UCSD-AML1 (cell line): ENCODE measurements at regions not wholly inside any gene's neighbourhood (a gene's known extent, or its start where the extent isn't known, plus 50 kb on each side); places are given as distances from the start of the nearest gene placed in this dataset.

Source experiments
- DNase-seq: peaks from one replicate; lab custom pipeline; 2025; ENCODE audit not compliant: unreplicated experiment; lab: John Stamatoyannopoulos, UW

DNA sequence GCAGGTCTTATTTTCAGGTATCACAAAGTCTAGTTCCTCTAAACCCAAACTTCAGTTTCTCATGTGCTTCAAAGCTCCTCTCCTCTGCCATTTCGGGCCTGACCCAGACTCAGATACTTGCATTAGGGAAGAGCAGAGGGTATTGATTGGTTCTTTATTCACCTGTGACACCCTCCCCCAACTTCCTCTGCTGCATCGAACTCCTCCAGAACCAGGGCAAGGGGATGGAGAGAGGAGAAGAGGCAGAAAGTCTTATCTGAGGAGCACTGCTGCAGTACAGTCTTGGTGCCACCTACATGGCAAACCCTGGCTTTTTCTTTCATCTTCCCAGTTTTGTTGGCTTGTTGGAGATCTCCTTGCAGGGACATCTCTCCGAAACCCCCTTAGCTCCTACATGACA is 96.0 kb upstream of the OSMR start:
- DNase-seq: no peak

DNA sequence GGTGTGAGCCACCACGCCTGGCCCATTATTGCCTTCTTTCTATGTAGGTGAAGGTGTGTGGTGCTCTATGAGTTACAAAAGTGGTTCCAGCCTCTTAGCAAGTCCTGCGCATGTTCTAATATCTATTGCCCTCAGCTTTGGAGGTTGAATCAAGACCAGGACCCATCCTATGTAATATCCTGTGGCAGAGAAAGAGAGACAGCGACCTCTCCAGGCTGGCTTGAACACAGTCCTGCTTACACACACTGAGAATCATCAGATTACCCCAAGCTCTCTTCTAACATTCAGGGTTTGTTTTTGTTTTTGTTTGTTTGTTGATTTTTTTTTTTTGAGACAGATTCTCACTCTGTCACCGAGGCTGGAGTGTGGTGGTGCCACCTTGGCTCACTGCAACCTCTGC is 94.7 kb upstream of the OSMR start:
- DNase-seq: no peak

DNA sequence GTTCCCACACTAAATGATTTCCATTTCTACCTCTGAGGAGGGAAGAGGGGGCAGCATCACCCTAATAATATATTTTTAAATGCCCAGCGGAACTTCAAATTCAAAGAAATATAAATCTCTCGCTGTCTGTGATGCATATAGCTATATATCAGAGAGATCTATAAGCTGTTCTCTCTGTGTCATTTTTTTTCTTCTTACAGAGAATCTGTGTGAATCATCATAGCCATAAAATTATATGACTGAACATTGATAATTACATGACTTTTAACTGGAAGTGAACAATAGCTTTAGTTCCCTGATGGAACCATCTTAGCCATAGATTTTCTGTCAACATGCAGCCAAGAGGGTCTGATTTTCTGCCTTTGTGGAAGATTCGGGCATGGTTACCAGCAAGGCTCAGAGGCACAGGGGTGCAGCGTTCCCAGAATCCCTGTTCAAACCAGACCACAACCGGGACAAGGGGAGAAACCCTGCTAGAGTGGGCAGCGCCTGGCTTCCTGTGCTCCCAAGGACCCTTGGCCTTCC is 93.7 kb upstream of the OSMR start:
- no peak for DNase-seq

DNA sequence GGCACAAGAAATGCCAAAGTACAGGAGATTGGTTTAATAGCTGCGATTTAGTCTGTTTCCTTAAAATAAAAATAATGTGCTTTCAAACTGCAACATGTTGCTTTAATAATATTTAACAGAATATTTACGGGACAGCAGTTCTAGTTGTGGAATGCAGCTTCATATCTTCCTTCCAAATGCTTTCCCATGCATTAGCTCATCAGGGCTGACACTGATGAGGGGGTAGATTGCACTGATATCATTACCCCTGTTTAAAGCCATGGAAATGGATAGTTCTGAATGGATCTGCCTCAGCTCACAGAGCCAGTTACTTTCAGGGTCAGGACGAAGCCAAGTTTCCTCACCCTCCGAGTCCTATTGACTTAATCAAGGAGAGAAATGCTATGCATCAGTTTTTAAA is 93.2 kb upstream of the OSMR start:
- DNase-seq: no peak

DNA sequence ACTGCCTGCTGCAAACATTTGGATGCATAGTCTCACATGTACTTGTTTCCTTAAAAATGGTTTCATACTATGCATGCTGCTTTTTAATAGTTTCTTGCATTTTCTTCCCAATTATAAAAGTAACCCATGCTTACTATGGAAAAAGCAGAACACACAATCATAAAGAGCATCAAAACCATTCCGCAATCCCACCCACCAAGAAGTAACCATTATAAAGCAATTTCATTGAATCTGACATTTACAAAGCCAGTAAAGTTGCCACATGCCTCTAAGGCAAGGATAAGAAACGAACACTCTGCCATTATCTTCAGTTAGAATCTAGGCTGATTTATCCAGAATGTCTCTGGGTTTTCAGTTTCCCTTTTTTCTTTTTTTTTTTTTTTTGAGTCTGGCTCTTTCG is 92.7 kb upstream of the OSMR start:
- DNase-seq: no peak

DNA sequence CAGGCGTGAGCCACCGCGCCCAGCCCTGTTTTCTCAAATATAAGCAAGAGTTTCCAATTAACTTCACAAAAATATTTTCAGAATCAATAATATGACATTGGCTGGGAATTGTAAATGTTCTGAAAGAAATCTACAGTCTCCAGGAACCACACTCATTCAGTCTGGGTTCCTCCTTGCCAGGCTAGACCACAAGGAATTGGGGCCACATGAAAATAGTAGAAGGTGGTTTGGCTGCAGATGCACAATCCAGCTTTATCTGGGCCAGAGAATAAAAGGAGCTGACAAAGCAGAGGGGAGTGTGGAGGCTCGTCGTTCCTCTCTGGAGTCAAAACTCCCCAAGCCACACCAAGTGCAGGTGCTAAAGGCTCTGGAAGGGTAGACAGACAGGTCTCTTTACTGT is 92.0 kb upstream of the OSMR start:
- DNase-seq: no peak

DNA sequence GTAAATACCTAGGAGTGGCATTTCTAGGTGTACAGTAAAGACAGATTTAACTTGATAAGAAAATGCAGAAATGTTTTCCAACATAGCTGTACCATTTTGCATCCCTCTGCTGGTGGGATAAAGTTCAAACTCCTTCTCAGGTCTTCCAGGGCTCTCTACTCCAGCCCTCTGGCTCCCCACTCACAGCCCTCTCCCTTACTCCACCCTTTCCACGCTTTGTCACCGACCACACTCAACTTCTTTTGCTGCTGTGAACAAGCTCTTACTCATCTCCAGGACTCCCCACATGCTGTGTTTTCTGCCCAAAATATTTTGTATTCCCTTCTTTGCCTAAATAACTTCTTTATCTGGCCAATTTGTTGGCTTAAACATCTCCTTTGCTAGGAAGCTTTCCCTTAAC is 90.6 kb upstream of the OSMR start:
- DNase-seq: no peak

DNA sequence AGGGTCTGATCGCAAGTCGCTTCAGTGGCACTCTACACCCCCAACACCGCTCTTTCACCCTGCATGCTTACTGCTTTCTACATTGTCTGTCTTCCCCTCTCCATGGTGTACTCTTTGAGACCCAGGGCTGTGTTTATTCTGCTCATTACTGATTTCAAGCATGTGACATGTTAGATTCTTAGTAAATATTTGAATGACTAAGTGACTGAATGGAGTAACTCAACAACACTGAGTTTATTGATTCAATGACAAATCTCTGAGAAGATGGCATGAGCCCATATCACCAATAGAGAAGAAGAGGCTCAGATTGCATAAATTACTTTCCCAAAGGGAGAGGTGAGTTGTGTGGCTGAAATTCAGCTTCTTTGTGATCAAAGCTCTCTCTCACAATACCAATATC is 89.7 kb upstream of the OSMR start:
- no peak for DNase-seq

DNA sequence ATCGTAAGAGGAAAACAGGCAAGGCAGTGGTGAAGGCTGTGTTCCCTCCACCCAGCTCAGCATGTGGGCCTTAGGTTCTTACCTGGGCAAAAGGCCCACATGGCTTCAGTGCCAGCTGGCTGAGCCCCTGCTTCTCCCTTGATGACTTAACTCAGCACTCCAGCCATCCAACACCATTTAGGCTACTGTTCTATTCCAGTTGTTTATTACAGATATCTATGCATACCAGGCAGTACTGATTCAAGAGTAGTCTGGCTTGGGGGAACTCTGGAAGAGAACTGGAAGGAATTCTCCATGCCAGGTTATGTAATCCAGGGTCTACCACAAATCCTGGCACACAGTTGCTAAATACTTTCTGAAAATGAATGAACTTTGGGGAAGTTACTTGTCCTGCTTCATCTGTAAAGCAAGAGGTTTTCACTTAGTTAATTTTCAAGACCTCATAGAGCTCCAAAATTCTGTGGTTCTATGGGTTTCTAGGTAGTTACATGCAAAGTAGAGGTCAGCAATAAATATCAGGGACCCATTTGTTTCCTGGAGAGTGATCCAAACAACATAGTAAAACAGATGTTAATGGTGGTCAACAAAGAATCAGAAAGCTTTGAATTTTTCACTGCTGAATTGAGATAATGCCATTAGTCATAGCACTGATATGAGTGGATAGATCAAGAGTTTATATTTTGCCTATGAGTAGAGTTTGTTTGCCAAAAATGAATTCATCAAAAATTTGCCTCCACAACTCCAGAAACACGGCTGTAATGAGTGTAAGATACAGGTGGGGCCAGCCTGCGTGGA is 88.2 kb upstream of the OSMR start:
- DNase-seq: no peak

DNA sequence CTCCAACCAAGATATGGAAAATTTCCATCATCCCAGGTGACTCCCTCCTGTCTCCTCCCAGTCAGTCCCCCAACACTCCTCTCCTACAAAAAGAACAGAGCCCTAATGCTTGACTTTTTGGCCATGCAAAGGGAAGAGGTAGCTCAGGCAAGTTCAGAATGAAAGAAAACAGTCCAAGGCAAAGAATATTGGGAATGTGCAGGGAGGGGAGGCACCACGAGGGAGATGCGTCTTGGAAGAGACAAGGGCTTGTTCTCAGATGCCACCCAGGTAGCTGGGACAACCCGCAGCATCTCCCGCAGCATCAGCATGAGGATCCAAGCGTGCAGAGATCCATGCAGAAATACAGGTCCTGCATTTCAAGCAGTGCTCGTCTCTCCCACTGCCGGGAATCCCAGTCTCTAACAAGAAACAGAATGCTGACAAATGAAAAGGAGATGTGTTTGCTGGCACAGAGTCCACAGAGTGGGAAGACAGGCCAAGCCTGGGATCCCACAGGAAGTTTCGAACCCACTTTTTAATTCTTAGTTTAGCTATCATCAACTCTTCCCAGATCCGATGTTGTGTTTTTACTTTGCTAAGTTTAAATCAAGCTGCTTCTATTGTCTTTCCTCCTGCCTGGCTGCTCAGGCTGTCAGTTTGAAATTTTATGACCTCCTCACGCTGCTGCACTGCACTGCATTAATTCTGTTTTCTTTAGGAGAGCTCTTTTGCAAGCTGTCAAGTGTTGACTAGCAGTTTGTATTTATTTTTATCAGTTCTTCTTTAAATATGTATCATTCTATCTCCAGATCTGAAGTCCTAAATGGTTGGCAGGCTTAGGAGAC is 86.8 kb upstream of the OSMR start:
- no peak for DNase-seq

DNA sequence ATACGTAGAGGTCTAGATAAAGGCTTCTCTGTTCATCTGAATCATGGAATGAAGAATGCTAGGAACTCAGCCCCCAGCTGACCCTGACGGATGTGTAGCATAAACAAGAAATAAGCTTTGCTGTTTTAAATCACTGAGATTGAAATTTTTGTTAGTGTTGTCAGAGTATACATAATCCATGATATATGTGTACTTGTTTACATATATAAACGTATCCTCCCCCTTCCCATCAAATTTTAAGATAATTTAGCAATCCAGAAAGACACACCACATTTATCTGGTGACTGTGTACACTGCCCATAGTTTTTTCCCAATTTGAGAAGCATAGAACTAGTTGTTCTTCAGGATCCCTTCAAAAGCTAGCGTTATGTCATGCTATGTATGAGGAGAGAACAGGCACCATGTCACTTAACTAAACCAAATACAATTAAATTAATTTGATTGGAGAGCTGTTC is 80.8 kb upstream of the OSMR start:
- DNase-seq: no peak

DNA sequence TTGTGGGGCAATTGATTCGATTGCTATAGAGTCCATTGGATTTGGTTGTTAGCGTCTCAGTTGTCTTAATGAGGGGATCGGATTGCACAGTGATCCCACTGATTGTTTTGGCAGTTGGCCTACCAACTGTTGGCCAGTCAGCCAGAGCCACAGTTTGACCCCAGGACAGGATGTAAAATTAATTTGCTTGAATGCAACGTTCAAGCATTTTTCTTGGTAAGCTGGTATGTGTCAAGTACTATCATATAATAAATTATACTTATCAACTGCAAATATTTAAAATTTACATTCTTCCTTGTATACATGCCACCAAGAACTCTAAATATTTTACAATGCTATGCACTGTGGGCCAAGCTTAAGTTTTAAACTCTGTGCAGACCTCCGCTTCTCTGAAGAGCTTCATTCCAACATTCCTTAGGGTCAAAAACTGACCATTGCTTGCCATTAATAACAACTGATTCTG is 80.4 kb upstream of the OSMR start:
- no peak for DNase-seq

DNA sequence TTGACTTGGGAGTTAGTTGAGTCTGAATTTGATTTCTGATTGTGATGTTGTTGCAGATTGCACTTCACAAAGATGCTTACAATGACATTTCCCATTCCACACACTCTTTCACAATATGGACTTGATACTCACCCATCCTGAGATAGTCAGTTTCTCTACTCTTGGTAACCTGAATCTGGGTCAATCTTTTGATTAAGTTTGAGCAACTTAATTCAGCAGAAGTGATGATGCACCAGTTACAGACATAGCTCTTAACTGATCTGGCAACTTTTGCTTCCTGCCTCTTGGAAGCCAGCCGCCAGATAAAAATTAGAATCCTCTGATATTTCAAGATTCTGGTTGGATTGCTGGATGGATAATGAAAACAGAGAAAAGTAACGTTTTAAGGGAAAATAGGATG is 79.7 kb upstream of the OSMR start:
- DNase-seq: no peak

DNA sequence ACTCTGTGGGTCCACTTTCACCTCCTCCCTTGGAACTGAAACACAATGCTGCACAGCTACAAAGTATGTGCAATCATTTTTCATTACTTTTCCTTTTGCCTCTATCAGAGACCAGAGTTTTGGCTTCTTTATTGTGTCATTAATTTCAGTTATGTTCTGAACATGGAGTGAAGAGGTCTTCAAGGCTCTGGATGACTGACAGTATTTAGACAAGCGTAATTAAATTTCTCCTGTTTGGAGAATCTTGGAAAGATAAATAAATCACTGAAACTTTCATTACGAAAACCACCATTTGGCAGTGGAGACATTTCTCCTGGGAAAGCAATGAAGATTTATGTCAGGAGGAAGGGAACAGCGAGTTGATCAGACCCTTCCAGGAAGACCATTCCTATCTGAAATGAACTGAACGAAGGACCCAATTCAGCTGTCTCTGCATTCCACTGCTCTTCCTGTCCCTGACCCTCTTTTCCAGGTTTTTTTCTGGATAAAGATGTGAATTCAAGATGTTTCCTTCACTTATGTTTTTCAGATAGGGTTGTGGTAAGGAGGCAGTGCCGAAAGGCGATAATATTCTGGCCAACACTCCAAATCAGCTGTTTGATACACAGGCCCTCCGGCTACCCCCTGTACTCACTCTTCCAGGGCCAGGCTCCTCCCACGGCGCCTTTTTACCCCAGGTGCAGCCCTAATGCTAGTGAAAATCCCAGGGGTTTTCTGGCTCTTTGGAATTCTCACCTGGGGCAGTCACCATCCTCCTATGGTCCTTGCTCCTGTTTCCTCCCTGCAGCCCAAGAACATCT is 77.2 kb upstream of the OSMR start:
- no peak for DNase-seq

DNA sequence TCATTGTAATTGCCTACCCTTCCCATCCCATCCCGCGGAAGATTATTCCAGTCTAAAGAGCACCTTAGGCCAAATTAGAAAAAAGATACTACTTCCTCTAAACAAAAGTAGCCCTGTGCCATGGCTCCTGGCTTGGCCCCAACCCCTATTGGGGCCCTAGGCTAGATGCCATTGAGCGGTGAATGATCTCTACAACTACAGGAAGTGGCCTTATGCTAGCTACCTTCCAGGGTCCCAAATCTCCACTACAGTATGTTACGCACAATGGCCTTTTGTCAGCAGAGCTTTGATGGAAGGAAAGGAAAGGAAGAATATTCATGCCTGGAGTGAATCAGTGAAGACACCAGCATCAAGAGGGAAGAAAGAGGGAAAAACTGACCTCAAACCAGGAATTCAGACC is 73.3 kb upstream of the OSMR start:
- no peak for DNase-seq

DNA sequence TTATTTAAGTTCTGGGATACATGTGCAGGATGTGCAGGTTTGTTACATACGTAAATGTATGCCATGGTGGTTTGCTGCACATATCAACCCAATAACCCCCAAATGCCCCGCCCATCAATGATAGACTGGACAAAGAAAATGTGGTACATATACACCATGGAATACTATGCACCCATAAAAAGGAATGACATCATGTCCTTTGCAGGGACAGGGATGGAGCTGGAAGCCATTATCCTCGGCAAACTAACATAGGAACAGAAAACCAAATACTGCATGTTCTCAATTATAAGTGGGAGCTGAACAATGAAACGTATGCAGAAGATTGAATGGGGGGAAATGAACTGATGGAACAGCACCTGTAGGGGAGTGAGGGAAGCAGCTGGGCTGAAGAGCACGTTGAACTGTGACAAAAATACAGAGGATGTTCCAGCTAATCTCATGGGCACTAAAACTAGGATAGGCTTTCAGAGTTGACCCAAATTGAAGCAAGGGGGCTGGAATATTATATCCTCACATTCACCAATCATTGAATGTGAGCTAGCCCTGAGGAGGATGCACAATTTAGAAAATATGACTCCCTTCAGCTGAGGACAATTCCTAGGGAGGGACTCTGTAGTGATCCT is 70.5 kb upstream of the OSMR start:
- no peak for DNase-seq

DNA sequence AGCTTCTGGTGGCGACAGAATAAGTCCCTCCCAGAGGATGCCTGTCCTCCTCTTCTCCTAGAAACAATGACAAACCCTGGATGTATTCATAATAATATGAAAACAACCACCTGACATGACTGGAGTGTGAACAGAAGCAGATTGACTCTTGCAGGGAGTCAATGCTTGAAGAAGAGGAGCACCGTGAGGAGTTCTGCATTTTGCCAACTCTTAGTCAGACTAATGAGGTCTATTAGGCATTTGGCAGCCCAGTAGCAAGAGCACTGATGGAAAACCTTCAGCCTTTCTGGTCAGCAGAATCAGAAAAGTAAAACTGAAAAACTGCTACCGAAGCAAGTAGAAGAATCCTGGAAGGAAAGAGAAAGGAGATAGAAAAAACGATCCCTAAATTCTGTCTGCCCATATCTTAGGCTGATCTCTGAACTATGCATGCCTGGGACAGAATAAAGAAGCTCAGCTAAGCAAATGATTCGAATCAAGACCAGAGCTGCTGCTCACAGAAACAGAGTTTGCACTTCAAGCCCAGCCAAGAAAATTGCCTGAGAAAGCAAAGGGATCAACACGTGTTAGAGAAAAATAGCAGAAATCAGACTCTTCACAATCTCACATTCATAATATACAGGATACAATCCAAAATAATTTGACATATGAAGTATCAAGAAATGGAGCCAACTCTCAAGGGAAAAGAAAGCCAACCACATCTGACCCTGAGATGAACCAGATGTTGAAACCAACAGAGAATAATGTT is 69.5 kb upstream of the OSMR start:
- DNase-seq: no peak

DNA sequence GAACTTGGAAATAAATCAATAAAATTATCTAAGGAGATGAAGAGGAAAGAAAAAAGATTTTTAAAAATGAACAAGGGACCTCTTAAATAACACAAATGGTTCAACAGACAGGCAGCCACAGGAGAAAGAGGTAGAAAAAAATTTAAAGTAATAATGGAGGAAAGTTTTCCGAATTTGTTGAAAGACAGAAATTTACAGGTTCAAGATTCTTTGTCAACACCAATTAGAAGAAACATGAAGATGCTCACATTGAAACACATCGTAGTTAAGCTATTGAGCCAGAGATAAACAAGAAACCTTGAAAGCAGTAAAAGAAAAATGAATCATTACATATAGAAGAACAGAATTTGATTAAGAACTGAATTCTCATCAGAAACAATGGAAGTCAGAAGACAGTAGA is 68.7 kb upstream of the OSMR start:
- DNase-seq: no peak

DNA sequence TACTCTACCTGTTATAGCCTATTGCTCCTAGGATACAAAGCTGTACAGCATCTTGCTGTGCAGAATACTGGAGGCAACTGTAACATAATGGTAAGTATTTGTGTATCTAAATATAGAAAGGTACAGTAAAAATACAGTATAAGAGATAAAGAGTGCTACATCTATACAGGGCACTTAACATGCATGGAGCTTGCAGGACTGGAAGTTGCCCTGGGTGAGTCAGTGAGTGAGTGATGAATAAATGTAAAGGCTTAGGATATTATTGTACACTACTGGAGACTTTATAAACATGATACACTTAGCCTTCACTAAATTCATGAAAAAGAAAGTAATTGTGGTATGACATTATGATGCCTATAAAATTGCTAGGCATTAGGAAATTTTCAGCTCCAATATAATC is 65.5 kb upstream of the OSMR start:
- DNase-seq: no peak

DNA sequence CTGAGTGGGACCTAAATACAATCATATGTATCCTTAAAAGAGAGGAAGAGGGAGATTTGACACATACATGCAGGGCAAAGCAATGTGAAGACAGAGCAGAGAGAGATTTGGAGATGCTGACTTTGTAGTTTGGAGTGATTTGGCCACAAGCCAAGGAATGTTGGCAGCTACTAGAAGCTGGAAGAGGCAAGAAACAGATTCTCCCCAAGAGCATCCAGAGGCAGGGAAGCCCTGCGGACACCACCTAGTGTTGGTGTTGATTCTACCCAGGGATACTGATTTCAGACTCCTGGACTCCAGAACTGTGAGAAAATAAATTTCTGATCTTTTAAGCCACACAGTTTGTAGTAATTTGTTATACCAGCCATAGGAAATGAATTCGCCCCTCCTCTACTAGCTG is 64.9 kb upstream of the OSMR start:
- no peak for DNase-seq
